ENCODE measurements at regions not wholly inside any gene's neighbourhood (a gene's known extent, or its start where the extent isn't known, plus 50 kb on each side); places are given as distances from the start of the nearest gene placed in this dataset.

DNA sequence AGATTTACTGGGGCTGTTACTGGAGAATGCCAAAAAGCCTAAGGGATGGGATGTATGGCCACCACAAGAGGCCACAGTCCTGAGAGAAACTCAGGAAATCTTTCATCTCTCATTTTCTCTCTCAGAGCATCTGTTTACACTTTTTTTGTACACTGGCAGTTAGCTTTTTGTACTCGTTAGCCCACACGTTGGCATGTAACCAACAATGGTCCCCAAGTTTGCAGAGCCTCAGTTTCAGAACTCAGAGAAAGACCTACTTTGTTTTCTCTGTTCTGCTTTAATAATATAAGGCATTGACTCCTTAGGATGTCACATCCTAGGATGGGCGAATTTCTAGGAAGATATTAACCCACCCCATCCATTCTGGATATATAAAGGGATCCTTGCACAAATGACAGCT lies 183.5 kb downstream of the SUCNR1 start:
- DNase-seq = no peak
- Histone ChIP-seq H3K4me2 (ENCODE audit: insufficient read depth, low read length) (no peak overlapping the region), H3K27ac (ENCODE audit: low read length) (no peak overlapping the region), H3K4me3 (ENCODE audit: low read depth in 1 of 2, low read length in 2 of 2) (no peak overlapping the region), H3K9me3 (ENCODE audit: insufficient read depth, low read length, severe bottlenecking) (no peaks in the 10 kb centered on the region), H2AFZ (ENCODE audit: low read depth, low read length) (no peak overlapping the region), H3K4me1 (ENCODE audit: insufficient read depth, low read length) (no peaks in the 10 kb centered on the region), H3K27me3 (ENCODE audit: insufficient read depth, low read length, poor library complexity) (no peaks in the 10 kb centered on the region), H3K36me3 (ENCODE audit: insufficient read depth, low read length) (no peaks in the 10 kb centered on the region), H3K9ac (ENCODE audit: low read depth, low read length) (no peak overlapping the region), H4K20me1 (ENCODE audit: insufficient read depth, low read length) (no peaks in the 10 kb centered on the region), H3K79me2 (ENCODE audit: insufficient read depth, low read length) (no peaks in the 10 kb centered on the region)
- ATAC-seq (ENCODE audit: insufficient read depth, low read depth) = no peak
- TF ChIP-seq, protein P1, sequence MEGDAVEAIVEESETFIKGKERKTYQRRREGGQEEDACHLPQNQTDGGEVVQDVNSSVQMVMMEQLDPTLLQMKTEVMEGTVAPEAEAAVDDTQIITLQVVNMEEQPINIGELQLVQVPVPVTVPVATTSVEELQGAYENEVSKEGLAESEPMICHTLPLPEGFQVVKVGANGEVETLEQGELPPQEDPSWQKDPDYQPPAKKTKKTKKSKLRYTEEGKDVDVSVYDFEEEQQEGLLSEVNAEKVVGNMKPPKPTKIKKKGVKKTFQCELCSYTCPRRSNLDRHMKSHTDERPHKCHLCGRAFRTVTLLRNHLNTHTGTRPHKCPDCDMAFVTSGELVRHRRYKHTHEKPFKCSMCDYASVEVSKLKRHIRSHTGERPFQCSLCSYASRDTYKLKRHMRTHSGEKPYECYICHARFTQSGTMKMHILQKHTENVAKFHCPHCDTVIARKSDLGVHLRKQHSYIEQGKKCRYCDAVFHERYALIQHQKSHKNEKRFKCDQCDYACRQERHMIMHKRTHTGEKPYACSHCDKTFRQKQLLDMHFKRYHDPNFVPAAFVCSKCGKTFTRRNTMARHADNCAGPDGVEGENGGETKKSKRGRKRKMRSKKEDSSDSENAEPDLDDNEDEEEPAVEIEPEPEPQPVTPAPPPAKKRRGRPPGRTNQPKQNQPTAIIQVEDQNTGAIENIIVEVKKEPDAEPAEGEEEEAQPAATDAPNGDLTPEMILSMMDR (IDR thresholded peaks at IDR 0.05; ENCODE audit: borderline replicate concordance, extremely low read depth, low read length, poor library complexity, severe bottlenecking) = no peak
- no peak for TF ChIP-seq EZH2 (IDR thresholded peaks at IDR 0.05; ENCODE audit: borderline replicate concordance, low read depth, low read length, severe bottlenecking)

DNA sequence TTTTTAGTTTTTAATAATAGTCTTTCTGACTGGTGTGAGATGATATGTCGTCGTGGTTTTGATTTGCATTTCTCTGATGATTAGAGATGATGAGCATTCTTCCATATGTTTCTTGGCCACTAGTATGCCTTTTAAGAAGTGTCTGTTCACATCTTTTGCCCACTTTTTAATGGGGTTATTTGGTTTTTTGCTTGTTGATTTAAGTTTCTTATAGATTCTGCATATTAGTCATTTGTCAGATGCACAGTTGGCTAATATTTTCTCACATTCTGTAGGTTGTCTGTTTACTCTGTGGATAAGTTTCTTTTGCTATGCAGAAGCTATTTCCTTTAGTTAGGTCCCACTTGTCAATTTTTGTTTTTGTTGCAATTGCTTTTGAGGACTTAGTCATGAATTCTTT lies 185.4 kb downstream of the SUCNR1 start:
- H3K4me2 ChIP-seq (ENCODE audit: insufficient read depth, low read length) = no peak overlapping the region
- H3K27me3 ChIP-seq (ENCODE audit: insufficient read depth, low read length, poor library complexity) = no peaks in the 10 kb centered on the region
- ATAC-seq (ENCODE audit: insufficient read depth, low read depth) (no peak), DNase-seq (no peak)
- no peaks in the 10 kb centered on the region for H4K20me1 ChIP-seq (ENCODE audit: insufficient read depth, low read length)
- H3K4me3 ChIP-seq (ENCODE audit: low read depth in 1 of 2, low read length in 2 of 2) = no peak overlapping the region
- no peaks in the 10 kb centered on the region for H3K36me3 ChIP-seq (ENCODE audit: insufficient read depth, low read length)
- H3K9ac ChIP-seq (ENCODE audit: low read depth, low read length) = no peak overlapping the region
- H3K79me2 ChIP-seq (ENCODE audit: insufficient read depth, low read length) = no peaks in the 10 kb centered on the region
- no peak overlapping the region for H2AFZ ChIP-seq (ENCODE audit: low read depth, low read length)
- TF ChIP-seq EZH2 (IDR thresholded peaks at IDR 0.05; ENCODE audit: borderline replicate concordance, low read depth, low read length, severe bottlenecking) = no peak
- TF ChIP-seq, protein P1 (IDR thresholded peaks at IDR 0.05; ENCODE audit: borderline replicate concordance, extremely low read depth, low read length, poor library complexity, severe bottlenecking) = no peak
- no peaks in the 10 kb centered on the region for H3K9me3 ChIP-seq (ENCODE audit: insufficient read depth, low read length, severe bottlenecking)
- no peak overlapping the region for H3K27ac ChIP-seq (ENCODE audit: low read length)
- no peaks in the 10 kb centered on the region for H3K4me1 ChIP-seq (ENCODE audit: insufficient read depth, low read length)

GRCh38 chr3:152060701-152061100 lies 187.3 kb downstream of the SUCNR1 start:
- Histone ChIP-seq H3K4me3 (ENCODE audit: low read depth in 1 of 2, low read length in 2 of 2) (no peak overlapping the region), H3K9ac (ENCODE audit: low read depth, low read length) (no peak overlapping the region), H3K9me3 (ENCODE audit: insufficient read depth, low read length, severe bottlenecking) (no peaks in the 10 kb centered on the region), H3K27me3 (ENCODE audit: insufficient read depth, low read length, poor library complexity) (no peaks in the 10 kb centered on the region), H4K20me1 (ENCODE audit: insufficient read depth, low read length) (no peaks in the 10 kb centered on the region), H3K79me2 (ENCODE audit: insufficient read depth, low read length) (no peaks in the 10 kb centered on the region), H2AFZ (ENCODE audit: low read depth, low read length) (no peak overlapping the region), H3K4me2 (ENCODE audit: insufficient read depth, low read length) (no peak overlapping the region), H3K4me1 (ENCODE audit: insufficient read depth, low read length) (no peaks in the 10 kb centered on the region), H3K36me3 (ENCODE audit: insufficient read depth, low read length) (no peaks in the 10 kb centered on the region), H3K27ac (ENCODE audit: low read length) (no peak overlapping the region)
- no peak for ATAC-seq (ENCODE audit: insufficient read depth, low read depth)
- no peak for DNase-seq
- no peak for TF ChIP-seq EZH2 (IDR thresholded peaks at IDR 0.05; ENCODE audit: borderline replicate concordance, low read depth, low read length, severe bottlenecking)
- TF ChIP-seq, protein P1 (IDR thresholded peaks at IDR 0.05; ENCODE audit: borderline replicate concordance, extremely low read depth, low read length, poor library complexity, severe bottlenecking) = no peak

DNA sequence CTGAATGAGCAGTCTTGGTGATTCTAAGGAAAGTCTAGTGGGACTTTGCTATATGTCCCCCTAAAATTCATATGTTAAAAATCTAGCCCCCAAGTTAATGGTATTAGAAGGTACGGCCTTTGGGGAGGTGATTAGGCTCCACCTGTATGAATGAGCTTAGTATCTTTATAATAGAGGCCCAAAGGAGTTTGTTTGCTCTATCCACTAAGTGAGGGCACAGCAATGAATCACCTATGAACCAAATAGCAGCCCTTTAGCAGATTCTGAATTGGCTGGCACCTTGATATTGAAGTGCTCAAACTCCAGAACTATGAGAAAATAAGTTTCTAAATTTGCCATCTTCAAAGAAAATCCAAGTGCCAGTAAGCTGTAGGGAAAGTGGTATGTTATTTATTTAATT lies 187.9 kb downstream of the SUCNR1 start:
- H3K9me3 ChIP-seq (ENCODE audit: insufficient read depth, low read length, severe bottlenecking) = no peaks in the 10 kb centered on the region
- H3K27ac ChIP-seq (ENCODE audit: low read length) = no peak overlapping the region
- no peak overlapping the region for H3K4me3 ChIP-seq (ENCODE audit: low read depth in 1 of 2, low read length in 2 of 2)
- H3K4me2 ChIP-seq (ENCODE audit: insufficient read depth, low read length) = no peak overlapping the region
- no peaks in the 10 kb centered on the region for H3K27me3 ChIP-seq (ENCODE audit: insufficient read depth, low read length, poor library complexity)
- H4K20me1 ChIP-seq (ENCODE audit: insufficient read depth, low read length) = no peaks in the 10 kb centered on the region
- TF ChIP-seq, protein P1 (IDR thresholded peaks at IDR 0.05; ENCODE audit: borderline replicate concordance, extremely low read depth, low read length, poor library complexity, severe bottlenecking) = no peak
- no peak for TF ChIP-seq EZH2 (IDR thresholded peaks at IDR 0.05; ENCODE audit: borderline replicate concordance, low read depth, low read length, severe bottlenecking)
- DNase-seq = no peak
- no peak for ATAC-seq (ENCODE audit: insufficient read depth, low read depth)
- no peaks in the 10 kb centered on the region for H3K4me1 ChIP-seq (ENCODE audit: insufficient read depth, low read length)
- H3K79me2 ChIP-seq (ENCODE audit: insufficient read depth, low read length) = no peaks in the 10 kb centered on the region
- no peaks in the 10 kb centered on the region for H3K36me3 ChIP-seq (ENCODE audit: insufficient read depth, low read length)
- no peak overlapping the region for H2AFZ ChIP-seq (ENCODE audit: low read depth, low read length)
- H3K9ac ChIP-seq (ENCODE audit: low read depth, low read length) = no peak overlapping the region

Measured in DND-41 (cell line).